Keratinocyte (primary cell): ENCODE measurements at regions not wholly inside any gene's neighbourhood (a gene's known extent, or its start where the extent isn't known, plus 50 kb on each side); places are given as distances from the start of the nearest gene placed in this dataset.

Experiments used
- DNase-seq: peaks from one replicate; pipeline ENCODE4 v3.0.0-alpha.2; 2011; ENCODE audit warnings: low read depth, missing footprints, low spot score
- FAIRE-seq: peaks from 2 replicates; lab custom pipeline; 2011; peaks lifted over from hg19 to GRCh38; lab: Jason Lieb, UNC
- H2AFZ ChIP-seq: 2 replicates; pipeline ENCODE4 v1.6.0; 2012; ENCODE audit warnings: low read length, control low read depth, inconsistent platforms; ENCODE audit not compliant: control insufficient read depth
- H3K27ac ChIP-seq: 2 replicates; pipeline ENCODE4 v1.5.1; 2011; ENCODE audit warnings: low read length; ENCODE audit not compliant: control insufficient read depth, insufficient read depth
- H3K27me3 ChIP-seq: 3 replicates; pipeline ENCODE4 v1.6.0; 2011; ENCODE audit warnings: low read length; ENCODE audit not compliant: control insufficient read depth, insufficient read depth; ENCODE audit errors: extremely low read depth
- H3K36me3 ChIP-seq, 2 experiments: 2 replicates in 1 of 2; 3 replicates in 1 of 2; pipeline ENCODE4 v1.5.1; 2011; ENCODE audit warnings: low read length in 2 of 2, mild to moderate bottlenecking in 1 of 2; ENCODE audit not compliant: control insufficient read depth in 2 of 2, insufficient read depth in 2 of 2; ENCODE audit errors: extremely low read depth in 1 of 2
- H3K4me1 ChIP-seq: 3 replicates; pipeline ENCODE4 v1.5.1; 2011; ENCODE audit warnings: low read length; ENCODE audit not compliant: control insufficient read depth, insufficient read depth; ENCODE audit errors: extremely low read depth
- H3K4me2 ChIP-seq: 3 replicates; pipeline ENCODE4 v1.6.0; 2011; ENCODE audit warnings: low read depth, low read length; ENCODE audit not compliant: control insufficient read depth, insufficient read depth; ENCODE audit errors: extremely low read depth
- H3K4me3 ChIP-seq, 3 experiments: fragments of 200-600 bp in 1 of 3; sonication (generic) in 1 of 3; 2 replicates in 2 of 3; 3 replicates in 1 of 3; pipeline ENCODE4 v1.5.1; 2011 to 2016; ENCODE audit warnings: low read length in 3 of 3, mild to moderate bottlenecking in 3 of 3, control low read depth in 2 of 3, inconsistent platforms in 1 of 3, low read depth in 1 of 3, mixed read lengths in 1 of 3, mixed run types in 1 of 3, moderate library complexity in 1 of 3; ENCODE audit not compliant: control insufficient read depth in 2 of 3, insufficient read depth in 2 of 3; ENCODE audit errors: extremely low read depth in 1 of 3
- H3K79me2 ChIP-seq: 2 replicates; pipeline ENCODE4 v1.6.0; 2012; ENCODE audit warnings: low read length; ENCODE audit not compliant: control insufficient read depth, insufficient read depth
- H3K9ac ChIP-seq: 3 replicates; pipeline ENCODE4 v1.6.0; 2011; ENCODE audit warnings: low read length; ENCODE audit not compliant: control insufficient read depth, insufficient read depth; ENCODE audit errors: extremely low read depth
- H3K9me1 ChIP-seq: 3 replicates; pipeline ENCODE4 v1.6.0; 2011; ENCODE audit warnings: low read length; ENCODE audit not compliant: control insufficient read depth, insufficient read depth; ENCODE audit errors: extremely low read depth
- H3K9me3 ChIP-seq: 2 replicates; pipeline ENCODE4 v1.5.1; 2012; ENCODE audit warnings: low read depth, low read length; ENCODE audit not compliant: control insufficient read depth
- H4K20me1 ChIP-seq: 3 replicates; pipeline ENCODE4 v1.6.0; 2011; ENCODE audit warnings: low read length; ENCODE audit not compliant: control insufficient read depth, insufficient read depth; ENCODE audit errors: extremely low read depth
- CTCF ChIP-seq, 3 experiments: IDR thresholded peaks in 1 of 3; conservative IDR thresholded peaks in 1 of 3; optimal IDR thresholded peaks in 1 of 3; 2 replicates in 2 of 3; 3 replicates in 1 of 3; pipeline versions ENCODE3 to v1.5.1; 2011; ENCODE audit warnings: low read length in 3 of 3, mild to moderate bottlenecking in 3 of 3, moderate library complexity in 2 of 3, control low read depth in 1 of 3, inconsistent platforms in 1 of 3; ENCODE audit not compliant: insufficient read depth in 2 of 3; ENCODE audit errors: extremely low read depth in 1 of 3
- EZH2 ChIP-seq: IDR thresholded peaks from one replicate; pipeline ENCODE4 v1.6.1; 2012; ENCODE audit warnings: inconsistent platforms, mild to moderate bottlenecking, low read length, moderate library complexity
- dilution Hi-C: fragments of 300-500 bp; cut with MboI; formaldehyde crosslinking; loops from one replicate; pipeline ENCODE4 v1.7.0; 2020; ENCODE audit warnings: low sequenced_read_pairs; ENCODE audit not compliant: extremely low pct_ligation_motif_present

- TF ChIP-seq EZH2 (no peak), CTCF (optimal IDR thresholded peaks at IDR 0.05 in 1 of 3, IDR thresholded peaks at IDR 0.05 in 1 of 3, conservative IDR thresholded peaks at IDR 0.05 in 1 of 3; ENCODE audit: extremely low read depth in 1 of 3, insufficient read depth in 2 of 3, low read length in 3 of 3) (no peak)
- dilution Hi-C loops = no loop called here
Measured at GRCh38 chrX:26873736-26874135, 589.4 kb downstream of the PPP4R3C start.

GRCh38 chrX:26871967-26872366 lies 591.2 kb downstream of the PPP4R3C start:
- H3K27ac ChIP-seq = no peak overlapping the region
- H3K27me3 ChIP-seq = no peaks in the 10 kb centered on the region
- TF ChIP-seq EZH2 (no peak), CTCF (optimal IDR thresholded peaks at IDR 0.05 in 1 of 3, IDR thresholded peaks at IDR 0.05 in 1 of 3, conservative IDR thresholded peaks at IDR 0.05 in 1 of 3; ENCODE audit: extremely low read depth in 1 of 3, insufficient read depth in 2 of 3, low read length in 3 of 3) (no peak)
- no peak overlapping the region for H2AFZ ChIP-seq
- H4K20me1 ChIP-seq = no peaks in the 10 kb centered on the region
- dilution Hi-C loops = no loop called here
- H3K9ac ChIP-seq = no peak overlapping the region
- no peak for FAIRE-seq
- no peaks in the 10 kb centered on the region for H3K4me1 ChIP-seq
- no peaks in the 10 kb centered on the region for H3K9me1 ChIP-seq
- no peaks in the 10 kb centered on the region for H3K9me3 ChIP-seq
- H3K4me2 ChIP-seq = no peak overlapping the region
- no peak overlapping the region for H3K4me3 ChIP-seq
- no peaks in the 10 kb centered on the region for H3K79me2 ChIP-seq
- H3K36me3 ChIP-seq = no peaks in the 10 kb centered on the region
- DNase-seq = no peak

More at GRCh38 chrX:26873736-26874135, 589.4 kb downstream of the PPP4R3C start:
- H3K9me1 ChIP-seq = no peaks in the 10 kb centered on the region
- H3K27me3 ChIP-seq = no peaks in the 10 kb centered on the region
- H4K20me1 ChIP-seq = no peaks in the 10 kb centered on the region
- no peaks in the 10 kb centered on the region for H3K79me2 ChIP-seq
- no peak overlapping the region for H3K27ac ChIP-seq
- H3K4me2 ChIP-seq = no peak overlapping the region
- H3K4me3 ChIP-seq = no peak overlapping the region
- FAIRE-seq = no peak
- no peaks in the 10 kb centered on the region for H3K36me3 ChIP-seq
- no peak overlapping the region for H3K9ac ChIP-seq
- H3K4me1 ChIP-seq = no peaks in the 10 kb centered on the region
- no peak for DNase-seq
- H3K9me3 ChIP-seq = no peaks in the 10 kb centered on the region
- no peak overlapping the region for H2AFZ ChIP-seq
